GM19023 (cell line): ENCODE measurements at regions not wholly inside any gene's neighbourhood (a gene's known extent, or its start where the extent isn't known, plus 50 kb on each side); places are given as distances from the start of the nearest gene placed in this dataset.

Experiments
- ATAC-seq: cut with Tn5 transposase; IDR thresholded peaks from one replicate; pipeline ENCODE4 v1.9.1; 2021; ENCODE audit warnings: mild to moderate bottlenecking, moderate library complexity; ENCODE audit not compliant: unreplicated experiment

- no peak for ATAC-seq
Observed at GRCh38 chr15:69730281-69731080, 277.9 kb downstream of the RPLP1 start.

- no peak for ATAC-seq
Observed at GRCh38 chr15:69731081-69731330, 278.4 kb downstream of the RPLP1 start.

- no peak for ATAC-seq
Observed at GRCh38 chr15:69731581-69731980, 279.0 kb downstream of the RPLP1 start.

GRCh38 chr15:69732133-69732532, 279.5 kb downstream of the RPLP1 start:
- ATAC-seq, result no peak

- no peak for ATAC-seq
Observed at GRCh38 chr15:69734699-69735098, 282.1 kb downstream of the RPLP1 start.

- no peak for ATAC-seq
Observed at GRCh38 chr15:69735121-69735520, 282.5 kb downstream of the RPLP1 start.

- ATAC-seq, result no peak
Observed at GRCh38 chr15:69736161-69736560, 283.5 kb downstream of the RPLP1 start.

GRCh38 chr15:69737916-69738315, 285.3 kb downstream of the RPLP1 start:
- ATAC-seq, result no peak

GRCh38 chr15:69740684-69741083, 288.1 kb downstream of the RPLP1 start:
- no peak for ATAC-seq

GRCh38 chr15:69742361-69742760, 289.7 kb downstream of the RPLP1 start:
- no peak for ATAC-seq

- no peak for ATAC-seq
Observed at GRCh38 chr15:69743091-69743490, 290.5 kb downstream of the RPLP1 start.

GRCh38 chr15:69744391-69745162, 292.0 kb downstream of the RPLP1 start:
- ATAC-seq, result no peak

- ATAC-seq, result no peak
Observed at GRCh38 chr15:69747193-69747592, 294.6 kb downstream of the RPLP1 start.

GRCh38 chr15:69748131-69748530, 295.5 kb downstream of the RPLP1 start:
- no peak for ATAC-seq

GRCh38 chr15:69748576-69749185, 296.1 kb downstream of the RPLP1 start:
- no peak for ATAC-seq

GRCh38 chr15:69749274-69749673, 296.7 kb downstream of the RPLP1 start:
- ATAC-seq, result no peak

GRCh38 chr15:69749797-69750196, 297.2 kb downstream of the RPLP1 start:
- ATAC-seq, result no peak

GRCh38 chr15:69750253-69750652, 297.6 kb downstream of the RPLP1 start:
- ATAC-seq, result no peak

- ATAC-seq, result no peak
Observed at GRCh38 chr15:69751147-69751546, 298.5 kb downstream of the RPLP1 start.

GRCh38 chr15:69751566-69751965, 298.9 kb downstream of the RPLP1 start:
- no peak for ATAC-seq

- ATAC-seq, result no peak
Observed at GRCh38 chr15:69753867-69754266, 301.2 kb downstream of the RPLP1 start.

GRCh38 chr15:69754313-69754712, 301.7 kb downstream of the RPLP1 start:
- ATAC-seq, result no peak
